SK-N-MC (cell line): ENCODE measurements at regions not wholly inside any gene's neighbourhood (a gene's known extent, or its start where the extent isn't known, plus 50 kb on each side); places are given as distances from the start of the nearest gene placed in this dataset.

ENCODE experiments used
- EZH2 ChIP-seq: fragments of 200-600 bp; sonication (generic); IDR thresholded peaks from one replicate; pipeline ENCODE4 v1.6.1; 2017; ENCODE audit warnings: antibody characterized with exemption
- FOXP2 ChIP-seq: optimal IDR thresholded peaks from 2 replicates; pipeline ENCODE3; 2011; ENCODE audit warnings: mild to moderate bottlenecking, moderate library complexity; ENCODE audit not compliant: insufficient read depth; ENCODE audit errors: extremely low read length, control extremely low read depth
- POLR2AphosphoS5 ChIP-seq: IDR thresholded peaks from 2 replicates; pipeline ENCODE4 v1.6.1; 2012; ENCODE audit warnings: mild to moderate bottlenecking, low read depth, low read length, borderline replicate concordance

GRCh38 chr12:70106347-70106746 lies 136.9 kb upstream of the CNOT2 start:
- TF ChIP-seq POLR2AphosphoS5 (no peak), FOXP2 (no peak), EZH2 (no peak)
